ENCODE measurements at regions not wholly inside any gene's neighbourhood (a gene's known extent, or its start where the extent isn't known, plus 50 kb on each side); places are given as distances from the start of the nearest gene placed in this dataset.

DNA sequence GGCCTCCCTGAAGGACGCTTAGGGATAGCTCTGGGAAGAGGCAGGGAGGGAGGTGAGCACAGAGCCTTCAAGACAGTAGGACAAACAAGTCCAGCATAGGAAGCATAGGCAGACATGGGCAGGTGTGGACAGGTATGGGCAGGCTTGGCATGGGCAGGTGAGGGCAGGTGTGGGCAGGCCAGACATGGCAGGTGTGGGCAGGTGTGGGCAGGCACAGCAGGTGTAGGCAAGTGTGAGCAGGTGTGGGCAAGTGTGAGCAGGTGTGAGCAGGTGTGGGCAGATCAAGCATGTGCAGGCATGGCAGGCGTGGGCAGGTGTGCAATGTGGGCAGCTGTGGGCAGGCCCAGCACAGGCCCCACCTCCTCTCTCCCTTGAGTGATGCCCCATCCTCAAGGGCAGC, 148.8 kb upstream of the ZMIZ1 start:
- H3K4me3 ChIP-seq (ENCODE audit: low read length), result no peak overlapping the region
- POLR2A ChIA-PET (ENCODE audit: unreplicated experiment), result no interaction called here
- no peaks in the 10 kb centered on the region for H3K36me3 ChIP-seq (ENCODE audit: low read depth, low read length)
- no peaks in the 10 kb centered on the region for H3F3A ChIP-seq (ENCODE audit: low read length, unreplicated experiment)
- intact Hi-C loops (cut with micrococcal nuclease), result no loop called here
- no peaks in the 10 kb centered on the region for H3K79me2 ChIP-seq (ENCODE audit: low read length)
- 0 out of 2 replicates have a peak, but pooled peaks cover 4% of the 10 kb centered on the region for H3K27me3 ChIP-seq (ENCODE audit: low read length)
- no peaks in the 10 kb centered on the region for H3K9me2 ChIP-seq (replicated peaks; ENCODE audit: low read length)
- H3K27ac ChIP-seq (ENCODE audit: low read length), result no peak overlapping the region
- DNase-seq (no peak), ATAC-seq (no peak)
- TF ChIP-seq EZH2phosphoT487 (IDR thresholded peaks at IDR 0.05; ENCODE audit: borderline replicate concordance, low read length) (no peak), EZH2 (IDR thresholded peaks at IDR 0.05; ENCODE audit: low read length, unreplicated experiment) (no peak)
- TF ChIP-seq, protein P1, sequence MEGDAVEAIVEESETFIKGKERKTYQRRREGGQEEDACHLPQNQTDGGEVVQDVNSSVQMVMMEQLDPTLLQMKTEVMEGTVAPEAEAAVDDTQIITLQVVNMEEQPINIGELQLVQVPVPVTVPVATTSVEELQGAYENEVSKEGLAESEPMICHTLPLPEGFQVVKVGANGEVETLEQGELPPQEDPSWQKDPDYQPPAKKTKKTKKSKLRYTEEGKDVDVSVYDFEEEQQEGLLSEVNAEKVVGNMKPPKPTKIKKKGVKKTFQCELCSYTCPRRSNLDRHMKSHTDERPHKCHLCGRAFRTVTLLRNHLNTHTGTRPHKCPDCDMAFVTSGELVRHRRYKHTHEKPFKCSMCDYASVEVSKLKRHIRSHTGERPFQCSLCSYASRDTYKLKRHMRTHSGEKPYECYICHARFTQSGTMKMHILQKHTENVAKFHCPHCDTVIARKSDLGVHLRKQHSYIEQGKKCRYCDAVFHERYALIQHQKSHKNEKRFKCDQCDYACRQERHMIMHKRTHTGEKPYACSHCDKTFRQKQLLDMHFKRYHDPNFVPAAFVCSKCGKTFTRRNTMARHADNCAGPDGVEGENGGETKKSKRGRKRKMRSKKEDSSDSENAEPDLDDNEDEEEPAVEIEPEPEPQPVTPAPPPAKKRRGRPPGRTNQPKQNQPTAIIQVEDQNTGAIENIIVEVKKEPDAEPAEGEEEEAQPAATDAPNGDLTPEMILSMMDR (conservative IDR thresholded peaks at IDR 0.05; ENCODE audit: low read depth, low read length), result no peak
- no peak overlapping the region for H3K4me2 ChIP-seq (ENCODE audit: low read length)
- no peaks in the 10 kb centered on the region for H4K20me1 ChIP-seq (ENCODE audit: low read length)
- H3K4me1 ChIP-seq (ENCODE audit: insufficient read depth, low read length), result peaks cover 18% of the 10 kb centered on the region
- no peak overlapping the region for H2AFZ ChIP-seq (ENCODE audit: low read length)
- CTCF ChIA-PET, result interaction anchor here (0.5 kb wide), 1 partner anchor 370 kb away, joined by 4 read pairs; no protein-coding TSS in a partner anchor
- H3K9me3 ChIP-seq (ENCODE audit: low read length), result no peaks in the 10 kb centered on the region
- BruUV-seq (replicated peaks), result no TSS peak
- H3K9ac ChIP-seq (ENCODE audit: low read length), result no peak overlapping the region

DNA sequence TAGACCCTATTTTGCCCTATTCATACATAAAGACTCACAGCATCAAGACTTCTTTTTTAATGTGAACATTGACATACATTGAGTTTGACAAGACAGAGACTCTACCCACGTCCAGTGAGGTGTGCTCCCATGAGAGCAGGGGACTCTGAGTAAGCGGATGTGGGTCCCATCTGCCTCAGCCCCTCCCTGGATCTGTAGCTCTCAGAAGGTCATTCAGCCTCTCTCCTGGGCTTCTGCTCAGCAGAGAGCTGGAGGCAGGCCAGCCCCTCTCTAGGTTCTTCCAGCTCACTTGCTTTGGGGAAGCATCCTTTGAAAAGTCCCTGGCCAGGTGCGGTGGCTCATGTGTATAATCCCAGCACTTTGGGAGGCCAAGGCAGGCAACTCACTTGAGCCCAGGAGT, 146.9 kb upstream of the ZMIZ1 start:
- POLR2A ChIA-PET (ENCODE audit: unreplicated experiment), result interaction anchor here (0.6 kb wide), 1 partner anchor 15 kb away, joined by 4 read pairs; no protein-coding TSS in a partner anchor
- intact Hi-C loops (cut with micrococcal nuclease), result no loop called here
- CTCF ChIA-PET, result no interaction called here

More for the DNA sequence above, 146.9 kb upstream of the ZMIZ1 start:
- Histone ChIP-seq H4K20me1 (ENCODE audit: low read length) (no peaks in the 10 kb centered on the region), H3K27me3 (ENCODE audit: low read length) (no peaks in the 10 kb centered on the region), H3K9me3 (ENCODE audit: low read length) (no peaks in the 10 kb centered on the region), H3K4me3 (ENCODE audit: low read length) (no peak overlapping the region), H3K9me2 (replicated peaks; ENCODE audit: low read length) (no peaks in the 10 kb centered on the region), H3K9ac (ENCODE audit: low read length) (no peak overlapping the region), H3F3A (ENCODE audit: low read length, unreplicated experiment) (peaks cover 9% of the 10 kb centered on the region), H3K79me2 (ENCODE audit: low read length) (no peaks in the 10 kb centered on the region), H3K4me1 (ENCODE audit: insufficient read depth, low read length) (peaks cover 37% of the 10 kb centered on the region), H3K36me3 (ENCODE audit: low read depth, low read length) (no peaks in the 10 kb centered on the region), H2AFZ (ENCODE audit: low read length) (no peak overlapping the region), H3K4me2 (ENCODE audit: low read length) (no peak overlapping the region), H3K27ac (ENCODE audit: low read length) (no peak overlapping the region)
- DNase-seq, result no peak
- TF ChIP-seq EZH2 (IDR thresholded peaks at IDR 0.05; ENCODE audit: low read length, unreplicated experiment) (no peak), EZH2phosphoT487 (IDR thresholded peaks at IDR 0.05; ENCODE audit: borderline replicate concordance, low read length) (no peak)
- TF ChIP-seq, protein P1 (conservative IDR thresholded peaks at IDR 0.05; ENCODE audit: low read depth, low read length), result no peak
- ATAC-seq, result no peak
- BruUV-seq (replicated peaks), result no TSS peak

All from PC-3 (cell line).